GM23338 (cell line): ENCODE measurements at regions not wholly inside any gene's neighbourhood (a gene's known extent, or its start where the extent isn't known, plus 50 kb on each side); places are given as distances from the start of the nearest gene placed in this dataset.
"Not testable (repeated sequence)": the region's sequence is repeated elsewhere in the genome, so short reads cannot be mapped to it uniquely, and the experiment has no call there.

Experiments
- CREB1 ChIP-seq: fragments of 250-450 bp; sonication (Bioruptor Pico); IDR thresholded peaks from 2 replicates; pipeline ENCODE4 v1.5.0; 2020; ENCODE audit warnings: low read depth, mild to moderate bottlenecking, moderate library complexity
- CTCF ChIP-seq, 2 experiments: fragments of 200-600 bp in 1 of 2; sonication (generic) in 1 of 2; conservative IDR thresholded peaks; 2 replicates each; pipeline versions ENCODE4 v1.5.1 to v1.6.1; 2016 to 2017; ENCODE audit warnings: antibody characterized with exemption in 2 of 2, low read depth in 2 of 2, mild to moderate bottlenecking in 2 of 2, moderate library complexity in 1 of 2
- ETS1 ChIP-seq: IDR thresholded peaks from 2 replicates; pipeline ENCODE4 v1.6.1; 2016; ENCODE audit warnings: antibody characterized with exemption
- EZH2 ChIP-seq: fragments of 200-600 bp; sonication (generic); IDR thresholded peaks from one replicate; pipeline ENCODE4 v1.8.0; 2017; ENCODE audit warnings: antibody characterized with exemption, mild to moderate bottlenecking, low read depth; ENCODE audit not compliant: unreplicated experiment
- EZH2phosphoT487 ChIP-seq: fragments of 200-600 bp; sonication (generic); IDR thresholded peaks from one replicate; pipeline ENCODE4 v1.8.1; 2018; ENCODE audit warnings: antibody characterized with exemption; ENCODE audit not compliant: unreplicated experiment
- JUNB ChIP-seq: IDR thresholded peaks from one replicate; pipeline ENCODE4 v1.6.1; 2016; ENCODE audit warnings: antibody characterized with exemption; ENCODE audit not compliant: unreplicated experiment
- POLR2AphosphoS5 ChIP-seq: IDR thresholded peaks from 2 replicates; pipeline ENCODE4 v1.6.1; 2016; ENCODE audit warnings: antibody characterized with exemption, low read depth
- REST ChIP-seq: IDR thresholded peaks from one replicate; pipeline ENCODE4 v1.6.1; 2018; ENCODE audit warnings: antibody characterized with exemption; ENCODE audit not compliant: unreplicated experiment
- ZNF114 ChIP-seq: fragments of 250-450 bp; sonication (Bioruptor Pico); IDR thresholded peaks from 2 replicates; pipeline ENCODE4 v1.5.0; 2020; ENCODE audit warnings: mild to moderate bottlenecking, moderate library complexity
- ZNF331 ChIP-seq: fragments of 250-450 bp; sonication (Bioruptor Pico); IDR thresholded peaks from 2 replicates; pipeline ENCODE4 v1.5.0; 2020; ENCODE audit warnings: low read depth, mild to moderate bottlenecking, moderate library complexity

- TF ChIP-seq CTCF (conservative IDR thresholded peaks at IDR 0.05; ENCODE audit: low read depth in 2 of 2); EZH2; EZH2phosphoT487; POLR2AphosphoS5; CREB1 (CRISPR knock-in tag); ZNF331 (CRISPR knock-in tag); REST; ZNF114 (CRISPR knock-in tag); JUNB; ETS1: not testable (repeated sequence)
Observed at GRCh38 chr4:9670725-9671124, 110.7 kb upstream of the DRD5 start.
